ENCODE measurements at regions not wholly inside any gene's neighbourhood (a gene's known extent, or its start where the extent isn't known, plus 50 kb on each side); places are given as distances from the start of the nearest gene placed in this dataset.

DNA sequence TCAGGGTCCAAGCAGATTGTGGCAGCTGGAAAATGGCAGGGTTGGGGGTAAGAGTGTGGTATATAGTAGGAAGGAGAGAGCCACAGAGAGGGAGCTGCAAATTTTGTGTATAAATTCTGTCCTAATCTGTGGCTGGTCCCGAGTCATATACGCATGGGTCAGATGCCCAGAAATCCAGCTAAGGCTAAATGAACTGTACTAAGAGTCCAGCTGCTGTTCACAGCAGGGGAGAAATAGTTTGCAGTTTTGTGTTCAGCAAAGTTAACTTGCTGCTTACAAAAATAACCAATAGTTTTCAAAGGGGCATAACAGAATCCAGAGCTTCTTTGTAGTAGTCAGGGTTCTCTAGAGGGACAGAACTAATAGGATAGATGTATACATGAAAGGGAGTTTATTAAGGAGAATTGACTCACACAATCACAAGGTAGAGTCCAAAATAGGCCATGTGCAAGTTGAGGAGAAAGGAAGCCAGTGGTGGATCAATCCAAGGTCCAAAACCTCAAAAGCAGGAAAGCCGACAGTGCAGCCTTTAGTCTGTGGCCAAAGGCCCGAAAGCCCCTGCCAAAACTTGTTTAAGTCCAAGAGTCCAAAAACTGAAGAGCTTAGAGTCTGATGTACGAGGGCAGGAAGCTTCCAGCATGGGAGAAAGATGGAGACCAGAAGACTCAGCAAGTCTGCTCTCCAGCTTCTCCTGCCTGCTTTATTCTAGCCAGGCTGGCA, 146.1 kb upstream of the KBTBD8 start:
- DNase-seq (ENCODE audit: low spot score): no peak

DNA sequence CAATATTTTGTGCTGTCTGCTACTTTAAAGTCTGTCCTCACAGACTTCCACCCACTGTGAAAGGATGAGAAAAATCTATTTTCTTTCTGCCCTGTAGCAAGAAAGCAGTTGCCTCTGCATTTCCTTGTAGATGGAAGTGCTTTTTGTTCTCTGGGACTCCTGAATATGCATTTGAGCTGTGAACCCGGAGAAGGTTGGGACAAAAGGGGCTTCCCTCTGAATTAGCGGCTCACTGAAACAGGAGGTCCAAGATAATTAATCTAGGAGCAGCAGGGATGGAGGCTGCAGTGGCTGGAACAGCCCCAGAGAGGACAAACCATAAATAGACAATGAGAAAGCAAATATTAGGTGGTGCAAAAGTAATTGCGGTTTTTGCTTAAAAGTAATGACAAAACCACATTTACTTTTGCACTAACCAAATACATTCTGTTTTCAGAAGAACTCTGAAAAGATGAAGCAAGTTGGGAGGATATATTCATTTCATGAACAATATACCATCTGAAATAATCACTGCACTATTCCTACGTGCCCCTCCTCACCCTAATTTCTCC, 143.4 kb upstream of the KBTBD8 start:
- no peak for DNase-seq (ENCODE audit: low spot score)

DNA sequence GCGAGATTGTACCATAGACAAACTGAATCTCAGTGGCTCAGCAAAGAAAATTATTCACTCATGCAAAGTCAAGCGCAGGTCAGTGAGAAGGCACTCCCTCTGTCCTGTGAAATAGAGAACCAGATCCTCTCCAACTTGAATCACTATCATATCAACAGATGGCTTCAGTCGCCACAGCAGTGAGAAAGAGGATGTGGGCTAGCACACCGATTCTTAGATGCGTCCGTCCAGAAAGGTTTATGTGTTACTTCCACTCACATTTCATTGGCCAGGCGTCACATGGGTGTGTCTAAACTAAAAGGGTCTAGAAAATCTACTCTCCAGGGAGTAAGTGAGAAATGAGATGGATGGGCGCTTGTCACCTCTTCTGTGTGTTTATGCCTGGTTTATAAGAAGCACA, 141.6 kb upstream of the KBTBD8 start:
- no peak for DNase-seq (ENCODE audit: low spot score)

DNA sequence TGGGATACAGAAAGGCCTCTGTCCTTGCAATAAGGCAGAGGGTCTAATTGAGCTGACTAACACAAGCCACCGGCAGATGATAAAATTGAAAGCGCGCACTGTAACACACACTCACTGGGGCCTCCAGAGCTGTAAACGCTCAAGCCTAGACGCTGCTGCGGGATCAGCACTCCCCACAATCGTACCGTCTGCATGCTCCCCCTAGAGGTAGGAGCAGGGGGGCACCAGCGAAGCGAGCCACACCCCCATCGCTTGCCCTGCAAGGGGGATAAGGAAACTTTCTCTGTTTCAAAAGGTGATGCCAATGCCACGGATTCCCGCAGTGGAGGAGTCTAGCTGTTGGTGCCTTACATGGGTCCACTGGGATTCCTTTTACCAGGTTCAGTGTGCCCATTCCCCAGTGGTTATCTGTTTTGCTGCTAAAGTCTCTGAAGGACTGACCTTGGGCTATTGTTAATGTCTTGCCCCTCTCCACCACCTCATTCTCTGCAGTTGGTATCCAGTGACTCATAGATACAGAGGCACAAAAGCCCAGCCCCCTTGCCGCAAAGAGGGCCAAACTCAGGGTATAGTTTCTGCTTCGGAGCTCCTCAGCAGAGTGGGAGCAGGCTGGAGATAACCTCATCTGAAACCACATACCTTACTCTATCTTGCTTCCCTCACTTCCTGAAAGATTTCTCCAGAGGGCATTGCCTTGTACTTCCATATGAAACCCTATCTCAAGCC, 139.3 kb upstream of the KBTBD8 start:
- no peak for DNase-seq (ENCODE audit: low spot score)

DNA sequence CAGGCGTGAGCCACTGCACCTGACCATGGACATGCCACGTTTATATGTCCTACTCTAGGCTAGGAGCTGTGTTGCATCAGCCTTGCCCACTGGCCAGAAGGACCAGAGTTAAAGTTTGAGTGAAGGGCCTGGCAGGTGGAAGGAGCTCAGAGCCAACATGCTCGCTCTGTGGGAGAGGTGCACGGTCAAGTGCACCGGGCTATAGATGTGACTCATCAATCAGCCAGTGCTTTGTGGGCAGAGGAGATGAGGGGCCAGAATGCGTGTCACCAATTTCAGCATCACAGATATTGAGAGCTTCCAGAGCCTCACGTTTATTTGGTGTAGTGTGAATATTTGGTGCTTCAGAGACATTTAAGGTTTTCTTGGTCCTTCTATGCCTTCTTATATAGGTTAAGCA, 137.3 kb upstream of the KBTBD8 start:
- no peak for DNase-seq (ENCODE audit: low spot score)

DNA sequence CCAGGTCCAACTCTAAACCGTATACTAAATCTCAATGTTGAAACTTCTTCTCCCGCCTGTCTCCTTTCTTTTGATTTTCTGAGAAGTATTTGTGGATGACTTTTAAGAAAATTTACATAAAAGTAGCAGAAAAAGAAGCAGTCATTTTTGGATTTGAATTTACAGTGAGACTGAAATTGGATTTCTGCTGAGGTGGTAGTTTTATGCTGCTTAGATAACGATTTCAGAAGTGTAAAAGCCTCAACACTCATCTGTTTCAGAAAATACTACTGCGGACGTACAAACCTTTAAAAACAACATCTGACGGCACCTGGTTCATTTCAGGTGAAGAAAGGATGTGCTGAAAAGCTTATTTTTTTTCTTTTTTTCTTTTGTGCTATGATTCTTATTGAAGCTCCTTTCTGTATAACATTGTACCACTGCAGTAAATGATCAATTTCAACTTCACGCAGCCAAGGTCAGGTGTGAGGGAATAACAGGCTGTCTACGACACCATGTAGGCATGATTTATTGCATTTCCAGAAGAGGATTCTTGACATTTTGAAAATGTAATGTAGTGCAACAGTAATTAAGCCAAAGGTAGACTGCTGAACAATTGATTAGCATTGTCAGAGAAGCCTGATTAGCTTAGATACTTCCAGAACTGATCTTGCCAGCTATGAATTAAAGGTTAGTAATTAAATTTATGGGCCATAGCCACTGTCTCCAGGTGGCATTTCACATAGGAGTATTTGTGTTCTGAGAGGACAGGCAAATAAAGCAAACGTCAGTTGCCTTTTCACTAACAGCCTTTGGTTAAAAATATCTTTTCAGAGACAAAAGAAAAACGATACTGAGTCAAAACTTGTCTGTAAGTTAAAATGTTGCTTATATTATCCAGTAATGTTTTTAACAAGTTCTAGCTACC, 134.6 kb upstream of the KBTBD8 start:
- DNase-seq (ENCODE audit: low spot score): no peak

DNA sequence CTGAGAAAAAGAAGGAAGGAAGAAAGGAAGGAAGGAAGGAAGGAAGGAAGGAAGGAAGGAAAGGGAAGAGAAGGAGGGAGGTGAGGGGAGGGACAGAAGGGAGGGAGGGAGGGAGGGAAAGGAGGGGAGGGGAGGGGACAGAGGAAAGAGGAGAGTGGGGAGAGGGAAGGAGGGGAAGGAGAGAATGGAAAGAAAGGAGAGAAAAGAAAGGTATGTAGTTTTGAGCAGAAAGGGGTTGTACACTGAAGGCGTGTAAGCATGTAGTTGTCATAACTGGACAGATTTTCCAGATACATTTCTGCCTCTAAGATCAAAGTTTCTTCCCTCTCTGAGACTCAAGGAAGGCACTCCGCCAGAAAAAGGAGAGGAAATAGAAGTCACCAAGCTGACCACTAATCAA, 113.4 kb upstream of the KBTBD8 start:
- DNase-seq (ENCODE audit: low spot score): no peak

DNA sequence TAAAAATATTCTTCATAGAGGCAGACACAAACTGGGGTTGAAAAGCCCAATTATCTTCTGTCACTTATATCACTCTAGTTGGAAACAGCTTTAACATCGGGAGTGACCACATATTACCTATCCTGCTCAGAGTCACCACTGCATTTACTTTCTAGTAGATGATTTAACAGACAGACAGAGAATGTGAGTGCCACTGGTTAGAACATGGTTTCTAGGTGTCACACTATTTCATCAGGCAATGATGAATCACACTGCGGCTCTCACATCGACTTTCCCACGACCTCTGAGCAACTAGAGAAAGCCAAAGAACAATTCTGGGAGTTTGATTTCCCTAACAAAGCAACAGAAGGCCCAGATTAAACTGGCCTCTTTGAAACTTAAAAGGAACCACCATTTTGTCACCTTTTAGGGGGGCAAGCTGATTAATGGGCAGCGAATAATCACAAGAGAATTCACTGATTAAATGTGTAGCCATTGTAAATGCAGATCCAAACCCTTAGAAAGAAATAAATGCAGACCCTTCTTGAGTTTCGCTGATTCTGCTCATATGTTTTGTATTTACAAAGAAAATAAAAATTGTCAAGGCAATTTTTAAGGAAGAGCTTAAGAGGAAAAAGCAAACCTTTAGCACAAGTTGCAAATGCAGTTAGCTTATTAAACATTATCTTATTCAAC, 112.6 kb upstream of the KBTBD8 start:
- no peak for DNase-seq (ENCODE audit: low spot score)

DNA sequence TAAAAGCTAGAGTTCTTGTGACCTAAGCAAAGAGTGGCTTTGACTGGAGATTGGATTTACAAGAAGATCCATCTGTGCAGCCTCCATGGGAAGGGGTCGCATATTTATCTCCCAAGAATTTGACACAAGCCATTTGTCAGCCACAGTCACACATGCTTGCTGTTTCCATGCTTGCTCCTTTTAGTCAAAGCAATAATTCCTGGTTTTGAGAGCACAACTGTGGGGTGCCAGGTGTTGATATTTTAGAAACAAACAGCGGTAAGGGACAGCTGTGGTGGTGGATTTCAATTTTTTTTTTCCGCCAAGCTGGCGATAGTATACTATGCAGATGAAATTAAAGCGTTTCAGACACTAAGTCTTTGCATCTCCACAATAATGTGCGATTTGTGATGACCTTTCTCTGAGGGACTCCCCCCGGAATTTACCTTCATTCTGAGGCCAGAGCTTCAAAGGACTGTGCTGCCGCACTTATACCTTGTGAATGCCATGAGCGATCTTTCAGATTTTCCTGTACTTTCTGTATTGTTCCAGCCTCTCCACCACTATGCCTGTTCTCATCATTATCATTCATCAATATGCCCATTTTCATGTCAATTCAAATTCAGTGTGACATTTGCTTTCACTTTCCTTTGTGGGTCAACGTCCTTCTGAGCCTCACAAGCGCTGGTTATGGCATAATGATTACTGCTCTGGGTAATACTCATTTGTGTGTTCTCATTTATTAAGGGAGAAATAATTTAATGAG, 108.2 kb upstream of the KBTBD8 start:
- no peak for DNase-seq (ENCODE audit: low spot score)

DNA sequence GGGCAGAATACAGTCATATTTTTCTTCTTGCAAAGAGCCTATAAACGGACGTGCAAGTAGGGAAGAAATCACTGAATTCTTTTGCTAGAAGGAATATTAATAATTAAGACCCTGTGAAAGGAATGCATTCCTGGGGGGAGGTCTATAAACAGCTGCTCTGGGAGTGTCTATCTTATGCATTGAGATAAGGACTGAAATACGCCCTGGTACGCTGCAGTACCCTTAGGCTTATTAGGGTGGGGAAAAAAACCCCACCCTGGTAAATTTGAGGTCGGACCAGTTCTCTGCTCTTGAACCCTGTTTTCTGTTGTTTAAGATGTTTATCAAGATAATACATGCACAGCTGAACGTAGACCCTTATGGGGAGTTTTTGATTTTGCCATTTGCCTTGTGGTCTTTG, 100.0 kb upstream of the KBTBD8 start:
- no peak for DNase-seq (ENCODE audit: low spot score)

DNA sequence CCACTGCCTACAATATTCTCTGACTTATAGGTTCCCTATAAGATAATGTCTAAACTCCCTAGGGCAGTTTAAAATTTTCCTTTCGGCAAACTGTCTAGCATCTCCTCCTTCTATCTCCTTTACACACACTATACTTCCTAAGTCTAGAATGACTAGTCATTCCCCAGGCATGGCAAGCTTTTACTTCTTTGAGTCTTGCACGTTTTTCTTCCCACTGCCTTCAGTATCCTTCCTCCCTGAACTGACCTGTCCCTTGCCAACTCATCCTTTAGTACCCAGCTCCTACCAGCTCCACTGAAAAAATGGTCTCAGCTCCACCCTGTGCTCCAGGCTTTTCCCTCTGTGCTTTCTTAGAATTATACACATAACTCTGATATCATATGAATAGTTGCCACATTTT, 93.8 kb upstream of the KBTBD8 start:
- no peak for DNase-seq (ENCODE audit: low spot score)

DNA sequence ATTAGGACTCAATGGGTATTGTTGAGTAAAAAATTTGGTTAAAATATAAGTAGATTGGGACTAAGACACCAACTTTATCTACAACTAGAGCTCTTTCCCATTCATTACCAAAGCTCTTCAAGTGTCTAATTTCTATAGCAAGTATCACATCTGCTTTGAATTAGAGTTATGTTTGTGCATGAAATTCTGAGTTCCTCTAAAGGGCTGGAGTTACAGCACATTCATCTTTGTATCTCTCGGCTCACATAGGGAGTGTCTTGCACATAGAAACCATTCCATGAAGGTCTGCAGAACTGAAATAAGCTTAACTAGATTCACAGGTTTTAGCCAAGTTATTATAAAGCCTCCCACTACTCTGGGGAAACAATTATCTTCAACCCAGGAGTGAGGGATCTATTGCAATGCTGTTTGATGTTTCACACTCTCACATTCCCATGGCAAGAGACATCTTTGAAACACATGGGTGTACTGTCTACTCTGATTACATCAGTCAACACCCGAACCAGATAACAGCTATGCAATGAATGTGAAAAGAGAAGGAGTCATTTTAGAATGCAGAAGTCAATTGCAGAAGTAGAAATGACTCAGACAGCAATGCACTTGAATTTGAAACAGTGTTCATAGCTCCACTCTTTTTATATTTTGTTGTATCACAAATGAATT, 93.1 kb upstream of the KBTBD8 start:
- no peak for DNase-seq (ENCODE audit: low spot score)

DNA sequence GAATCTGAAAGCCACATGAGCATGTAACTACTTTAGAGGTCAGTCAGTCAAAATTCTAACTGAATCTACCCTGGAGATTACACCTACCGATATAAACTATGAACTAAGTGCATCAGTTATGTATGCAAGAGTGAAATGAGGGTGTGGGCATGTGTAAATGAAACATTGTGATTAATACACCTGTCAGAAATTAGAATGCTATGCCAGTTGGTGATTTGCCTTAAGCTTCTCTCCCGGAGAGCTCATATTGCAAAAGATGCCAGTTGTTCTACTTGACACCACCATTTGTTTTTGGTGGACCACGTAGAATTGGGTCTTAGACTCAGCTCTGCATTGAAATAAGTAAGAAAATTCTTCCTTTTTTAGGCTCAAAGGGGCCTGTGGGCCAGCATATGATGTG, 91.0 kb upstream of the KBTBD8 start:
- no peak for DNase-seq (ENCODE audit: low spot score)

DNA sequence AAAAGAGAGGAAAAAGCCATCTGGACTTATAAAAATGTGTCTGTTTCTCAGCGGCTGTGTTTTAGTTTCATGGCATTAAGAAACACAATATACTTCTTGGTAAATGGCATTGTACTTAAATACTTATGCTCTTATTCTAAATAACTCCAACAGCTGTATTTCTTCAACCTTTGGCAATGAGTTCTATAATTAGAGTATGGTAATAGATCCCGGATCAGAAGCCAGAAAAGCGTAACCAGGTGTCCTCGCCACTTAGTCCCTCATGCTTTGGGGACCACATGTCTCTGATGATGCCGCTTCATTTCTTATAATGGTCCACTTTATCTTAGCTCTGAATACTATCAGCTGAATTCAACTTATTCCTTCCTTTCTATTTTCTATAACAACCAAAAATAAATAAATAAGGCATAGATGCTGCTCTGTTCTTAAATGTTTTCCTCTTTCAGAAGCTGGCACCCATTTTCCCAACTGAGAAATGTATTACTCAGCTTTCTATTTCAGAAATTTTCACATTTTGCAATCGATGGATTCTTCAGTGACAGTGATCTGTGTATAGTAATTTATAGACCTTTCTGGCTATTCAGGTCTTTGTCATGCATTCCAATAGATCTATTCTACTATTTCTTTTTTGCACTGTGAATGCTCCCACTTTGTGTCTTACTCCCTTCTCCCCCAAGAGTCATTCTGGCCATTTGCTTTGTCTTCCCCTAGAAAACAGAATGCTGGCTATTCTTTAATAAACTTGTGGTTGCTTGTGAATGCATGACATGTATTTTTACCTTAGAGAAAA, 87.6 kb upstream of the KBTBD8 start:
- no peak for DNase-seq (ENCODE audit: low spot score)

DNA sequence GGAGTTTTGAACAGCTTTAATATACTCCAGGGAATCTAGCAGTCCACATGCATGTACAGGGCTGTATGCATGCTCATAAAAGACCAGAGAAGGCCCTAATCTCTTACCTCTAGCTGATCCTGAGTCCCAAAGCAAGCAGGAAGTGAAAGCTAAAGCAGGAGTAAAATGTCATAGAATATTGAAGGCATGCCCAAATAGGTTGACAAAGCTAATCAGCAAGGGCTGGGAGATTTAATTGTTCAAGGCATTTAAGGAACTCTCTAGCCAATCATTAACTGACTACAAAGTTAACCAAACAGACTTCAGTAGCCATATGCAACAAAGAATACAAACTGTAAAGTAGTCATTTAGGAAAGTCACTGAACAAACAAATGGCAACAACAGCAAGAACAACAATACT, 85.8 kb upstream of the KBTBD8 start:
- DNase-seq (ENCODE audit: low spot score): no peak

DNA sequence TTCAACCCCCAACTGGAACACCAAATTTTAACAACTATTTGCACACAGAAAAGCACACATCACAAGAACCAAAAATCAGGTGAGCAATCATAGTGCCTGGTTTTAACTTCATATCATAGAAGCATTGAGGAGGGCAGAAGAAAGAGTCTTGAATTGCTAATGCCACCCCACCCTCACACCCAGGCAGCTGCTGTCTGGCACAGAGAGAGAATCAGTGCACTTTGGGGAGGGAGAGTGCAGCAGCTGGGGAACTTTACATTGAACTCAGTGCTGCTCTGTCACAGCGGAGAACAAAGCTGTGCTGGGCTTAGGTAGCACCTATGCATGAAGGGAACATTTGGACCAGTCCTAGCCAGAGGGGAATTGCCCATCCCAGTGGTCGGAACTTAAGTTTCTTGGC, 76.0 kb upstream of the KBTBD8 start:
- DNase-seq (ENCODE audit: low spot score): no peak

DNA sequence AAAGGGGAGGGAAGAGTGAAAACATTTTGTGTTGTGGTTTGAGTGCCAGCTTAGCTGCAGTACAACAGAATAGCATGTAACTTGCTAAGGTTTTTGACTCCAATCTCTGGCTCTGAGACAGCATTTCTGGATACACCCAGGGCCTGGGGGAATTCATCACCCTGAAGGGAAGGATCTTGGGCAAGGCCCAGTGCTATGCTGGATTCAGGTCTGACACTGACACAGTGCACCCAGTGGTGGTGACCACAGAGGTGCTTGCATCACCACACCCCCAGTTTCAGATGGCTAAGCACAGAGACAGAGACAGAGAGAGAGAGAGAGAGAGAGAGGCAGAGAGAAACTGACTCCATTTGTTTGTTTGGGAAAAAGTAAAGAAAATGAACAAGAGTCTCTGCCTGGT, 74.1 kb upstream of the KBTBD8 start:
- DNase-seq (ENCODE audit: low spot score): no peak

DNA sequence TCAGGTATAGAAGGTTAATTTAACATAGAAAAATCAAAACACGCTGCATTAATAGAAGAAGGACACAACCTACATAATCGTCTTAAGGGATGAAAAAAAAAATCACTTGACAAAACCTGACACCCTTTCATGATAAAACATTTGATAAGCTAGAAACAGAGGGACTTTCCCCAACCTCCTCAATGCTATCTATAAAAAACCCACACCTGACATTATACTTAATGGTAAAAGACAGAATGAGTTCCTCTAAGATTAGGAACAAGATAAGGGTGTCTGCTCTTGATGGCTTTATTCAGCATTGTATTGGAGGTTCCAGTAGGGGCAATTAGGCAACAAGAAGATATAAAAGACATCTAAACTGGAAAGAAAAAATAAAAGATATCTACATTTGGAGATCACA, 69.9 kb upstream of the KBTBD8 start:
- DNase-seq (ENCODE audit: low spot score): no peak

DNA sequence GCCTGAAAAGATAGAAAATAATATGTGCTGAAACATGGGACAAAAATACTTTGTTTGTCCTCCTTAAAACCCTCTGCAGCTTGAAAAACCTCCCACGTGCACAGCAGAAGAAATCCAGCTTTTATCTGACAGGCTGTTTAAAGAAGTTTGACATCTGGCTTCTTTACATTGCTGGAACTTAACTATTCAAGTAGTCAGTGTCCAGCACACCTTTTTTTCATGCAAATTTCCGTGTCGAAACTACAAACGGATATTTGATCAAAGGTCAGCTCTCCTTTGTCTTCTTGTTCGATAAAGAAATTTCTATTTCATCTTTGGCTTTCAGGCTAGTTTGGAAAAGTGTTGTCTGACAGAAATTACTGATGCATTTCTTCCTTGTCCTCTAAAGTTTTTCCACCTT, 66.8 kb upstream of the KBTBD8 start:
- no peak for DNase-seq (ENCODE audit: low spot score)

DNA sequence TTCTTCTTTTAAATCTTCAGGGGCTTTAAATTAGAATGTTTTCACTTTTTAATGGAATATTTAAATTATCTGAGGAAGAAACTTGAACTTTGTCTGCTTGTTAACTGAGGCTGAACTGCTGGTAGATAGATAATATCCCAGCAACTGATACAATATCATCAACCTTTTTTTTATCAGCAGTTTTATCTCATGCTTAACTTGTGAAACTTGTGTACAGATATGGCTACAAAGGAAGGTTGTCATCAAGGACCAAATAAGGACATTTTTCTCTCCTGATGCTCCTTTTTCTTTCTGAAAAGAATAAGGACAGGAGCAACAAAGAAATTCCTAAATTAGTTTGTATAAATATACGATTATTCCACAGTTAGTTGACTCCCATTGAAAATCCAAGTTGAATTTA, 66.4 kb upstream of the KBTBD8 start:
- DNase-seq (ENCODE audit: low spot score): no peak
